Aorta (tissue), 5 donors: ENCODE measurements at regions not wholly inside any gene's neighbourhood (a gene's known extent, or its start where the extent isn't known, plus 50 kb on each side); places are given as distances from the start of the nearest gene placed in this dataset.
A peak's percentile ranks its signal among the peaks of the same experiment; 100 is the strongest.

Source experiments
- ATAC-seq: fragments of 200-7000 bp; cut with Tn5 transposase; one replicate; pipeline ENCODE4 v1.9.1; 2022; ENCODE audit warnings: moderate library complexity; ENCODE audit not compliant: low FRiP score
- DNase-seq, 2 donors: peaks; one replicate each; pipeline ENCODE4 v3.0.0-alpha.2; 2020
- H3K27ac ChIP-seq, 2 donors: one replicate each; pipeline ENCODE4 v1.5.1; 2013; ENCODE audit warnings: low read length in 2 of 2, mild to moderate bottlenecking in 2 of 2, moderate library complexity in 2 of 2, control low read depth in 1 of 2, inconsistent platforms in 1 of 2, low read depth in 1 of 2
- H3K27me3 ChIP-seq, 2 donors: one replicate each; pipeline ENCODE4 v1.6.1; 2013; ENCODE audit warnings: control low read depth in 1 of 2, low read length in 1 of 2, mild to moderate bottlenecking in 1 of 2, moderate library complexity in 1 of 2; ENCODE audit not compliant: insufficient read depth in 2 of 2, control insufficient read depth in 1 of 2
- H3K36me3 ChIP-seq, 2 donors: one replicate each; pipeline ENCODE4 v1.6.1; 2013; ENCODE audit warnings: control low read depth in 1 of 2, low read length in 1 of 2, mild to moderate bottlenecking in 1 of 2; ENCODE audit not compliant: insufficient read depth in 2 of 2, control insufficient read depth in 1 of 2
- H3K4me1 ChIP-seq, 2 donors: one replicate each; pipeline ENCODE4 v1.6.1; 2013; ENCODE audit warnings: low read length in 2 of 2, control low read depth in 1 of 2, mild to moderate bottlenecking in 1 of 2, moderate library complexity in 1 of 2; ENCODE audit not compliant: insufficient read depth in 2 of 2, control insufficient read depth in 1 of 2
- H3K4me3 ChIP-seq, 2 donors: one replicate each; pipeline ENCODE4 v1.5.1; 2013; ENCODE audit warnings: low read length in 2 of 2, control low read depth in 1 of 2, mild to moderate bottlenecking in 1 of 2
- H3K9me3 ChIP-seq: one replicate; pipeline ENCODE4 v1.6.1; 2013; ENCODE audit warnings: mild to moderate bottlenecking, low read length; ENCODE audit not compliant: control insufficient read depth
- WGBS, 2 donors: extraction: QIAGEN DNeasy Blood & Tissue Kit; methylation state at CpG; one replicate each; pipeline ENCODE4 v1.1.7; 2013; 5-methylcytosine and 5-hydroxymethylcytosine counted together
- intact Hi-C, 2 donors: fragments of 100-400 bp; cut with DNase I; formaldehyde crosslinking; loops; one replicate each; pipeline versions ENCODE4 v1.14.2 to v1.15.0; 2022
- donor health status: healthy with polysubstance abuse.
- donor health status: Bipolar disorder and iron deficiency.
- donor health status: DM: no; HTN: no; CAD: no.
- donor health status: DM: no; HTN: no; CAD: no.
- donor health status: DM: yes; HTN: yes; CAD: no.

GRCh38 chr19:29006057-29006735 lies 206.8 kb downstream of the UQCRFS1 start:
- no peak overlapping the region for H3K4me3 ChIP-seq
- no peaks in the 10 kb centered on the region for H3K36me3 ChIP-seq
- H3K9me3 ChIP-seq: no peaks in the 10 kb centered on the region
- WGBS, 2 donors: 90 to 92% methylated on average over 8 of the region's 8 CpGs
- H3K27ac ChIP-seq: no peak overlapping the region
- peak in 1 of 2 donors; percentile 9 for DNase-seq
- intact Hi-C loops: no loop called here
- no peak for ATAC-seq
- H3K4me1 ChIP-seq: no peaks in the 10 kb centered on the region
- no peaks in the 10 kb centered on the region for H3K27me3 ChIP-seq

- Histone ChIP-seq H3K4me1 (no peaks in the 10 kb centered on the region), H3K27me3 (no peaks in the 10 kb centered on the region), H3K36me3 (no peaks in the 10 kb centered on the region), H3K27ac (no peak overlapping the region), H3K4me3 (no peak overlapping the region), H3K9me3 (no peaks in the 10 kb centered on the region)
- intact Hi-C loops: no loop called here
- DNase-seq (peak in 1 of 2 donors; percentile 67), ATAC-seq (no peak)
- WGBS, 2 donors: 95 to 96% methylated on average over 7 of the region's 7 CpGs
These were observed 208.2 kb downstream of the UQCRFS1 start for GRCh38 chr19:29004796-29005195.

GRCh38 chr19:29003641-29004409 lies 209.1 kb downstream of the UQCRFS1 start:
- Histone ChIP-seq H3K27me3 (no peaks in the 10 kb centered on the region), H3K36me3 (no peaks in the 10 kb centered on the region), H3K4me1 (no peaks in the 10 kb centered on the region), H3K27ac (no peak overlapping the region), H3K4me3 (no peak overlapping the region), H3K9me3 (no peaks in the 10 kb centered on the region)
- DNase-seq (peak in 1 of 2 donors; percentile 59), ATAC-seq (peak; percentile 44)
- 61 to 65% methylated on average over 7 of the region's 7 CpGs for WGBS, 2 donors
- intact Hi-C loops: no loop called here

GRCh38 chr19:29002336-29002735 lies 210.6 kb downstream of the UQCRFS1 start:
- Histone ChIP-seq H3K4me3 (no peak overlapping the region), H3K27ac (no peak overlapping the region), H3K9me3 (peaks cover 1% of the 10 kb centered on the region), H3K27me3 (no peaks in the 10 kb centered on the region), H3K4me1 (no peaks in the 10 kb centered on the region), H3K36me3 (no peaks in the 10 kb centered on the region)
- peak in 1 of 2 donors; percentile 30 for DNase-seq
- intact Hi-C loops: no loop called here
- ATAC-seq: no peak
- WGBS, 2 donors: 54 to 55% methylated on average over 10 of the region's 10 CpGs

GRCh38 chr19:29001597-29002245 lies 211.2 kb downstream of the UQCRFS1 start:
- H3K9me3 ChIP-seq: peaks cover 1% of the 10 kb centered on the region
- no peak overlapping the region for H3K4me3 ChIP-seq
- no peaks in the 10 kb centered on the region for H3K4me1 ChIP-seq
- ATAC-seq (no peak), DNase-seq (peak in 1 of 2 donors; percentile 6)
- intact Hi-C loops: no loop called here
- 19 to 27% methylated on average over 12 of the region's 12 CpGs for WGBS, 2 donors
- H3K36me3 ChIP-seq: no peaks in the 10 kb centered on the region
- no peaks in the 10 kb centered on the region for H3K27me3 ChIP-seq
- H3K27ac ChIP-seq: no peak overlapping the region

GRCh38 chr19:29001141-29001581 lies 211.8 kb downstream of the UQCRFS1 start:
- 63 to 67% methylated on average over 7 of the region's 7 CpGs for WGBS, 2 donors
- ATAC-seq (no peak), DNase-seq (peak in 1 of 2 donors; percentile 22)

GRCh38 chr19:28999724-29000433 lies 213.1 kb downstream of the UQCRFS1 start:
- Histone ChIP-seq H3K9me3 (peaks cover 3% of the 10 kb centered on the region), H3K27ac (no peak overlapping the region), H3K36me3 (no peaks in the 10 kb centered on the region), H3K4me1 (no peaks in the 10 kb centered on the region), H3K4me3 (no peak overlapping the region), H3K27me3 (no peaks in the 10 kb centered on the region)
- WGBS, 2 donors: 63 to 66% methylated on average over 12 of the region's 12 CpGs
- ATAC-seq (no peak), DNase-seq (peak in 1 of 2 donors; percentile 9)
- intact Hi-C loops: no loop called here

More at GRCh38 chr19:29001141-29001581, 211.8 kb downstream of the UQCRFS1 start:
- intact Hi-C loops: no loop called here
- no peak overlapping the region for H3K4me3 ChIP-seq
- H3K9me3 ChIP-seq: peaks cover 2% of the 10 kb centered on the region
- H3K27ac ChIP-seq: no peak overlapping the region
- no peaks in the 10 kb centered on the region for H3K4me1 ChIP-seq
- no peaks in the 10 kb centered on the region for H3K36me3 ChIP-seq
- H3K27me3 ChIP-seq: no peaks in the 10 kb centered on the region

- Histone ChIP-seq H3K4me3 (no peak overlapping the region), H3K27ac (no peak overlapping the region), H3K9me3 (peaks cover 4% of the 10 kb centered on the region), H3K4me1 (no peaks in the 10 kb centered on the region), H3K27me3 (no peaks in the 10 kb centered on the region), H3K36me3 (no peaks in the 10 kb centered on the region)
- intact Hi-C loops: no loop called here
- ATAC-seq: no peak
- DNase-seq: no peak
- WGBS, 2 donors: 84 to 88% methylated on average over 6 of the region's 6 CpGs
These were observed 214.0 kb downstream of the UQCRFS1 start for GRCh38 chr19:28998974-28999373.
